AG04449 (cell line): ENCODE measurements at regions not wholly inside any gene's neighbourhood (a gene's known extent, or its start where the extent isn't known, plus 50 kb on each side); places are given as distances from the start of the nearest gene placed in this dataset.
"Not testable (repeated sequence)": the region's sequence is repeated elsewhere in the genome, so short reads cannot be mapped to it uniquely, and the experiment has no call there.

Source experiments
- CTCF ChIA-PET: fragments of 350-600 bp; formaldehyde crosslinking; extraction: SDS; loops from one replicate; lab custom pipeline; 2021; ENCODE audit warnings: antibody characterized with exemption; lab: Yijun Ruan, JAX
- POLR2A ChIA-PET: fragments of 400-600, 350-600 bp; formaldehyde crosslinking; extraction: SDS; loops from one replicate; lab custom pipeline; 2020; ENCODE audit warnings: antibody characterized with exemption, inconsistent platforms; lab: Yijun Ruan, JAX
- DNase-seq: peaks from one replicate; pipeline ENCODE4 v3.0.0-alpha.2; 2010; ENCODE audit warnings: low read depth, low spot score
- H3K4me3 ChIP-seq: 2 replicates; pipeline ENCODE4 v1.5.1; 2011; ENCODE audit warnings: low read depth, mild to moderate bottlenecking, control low read depth, low read length
- TF ChIP-seq, protein P1 (sequence below): IDR thresholded peaks from one replicate; pipeline ENCODE4 v1.5.1; 2011; ENCODE audit warnings: mild to moderate bottlenecking, moderate library complexity, low read length, control low read depth, inconsistent platforms; ENCODE audit not compliant: insufficient read depth; ENCODE audit errors: missing control alignments

DNA sequence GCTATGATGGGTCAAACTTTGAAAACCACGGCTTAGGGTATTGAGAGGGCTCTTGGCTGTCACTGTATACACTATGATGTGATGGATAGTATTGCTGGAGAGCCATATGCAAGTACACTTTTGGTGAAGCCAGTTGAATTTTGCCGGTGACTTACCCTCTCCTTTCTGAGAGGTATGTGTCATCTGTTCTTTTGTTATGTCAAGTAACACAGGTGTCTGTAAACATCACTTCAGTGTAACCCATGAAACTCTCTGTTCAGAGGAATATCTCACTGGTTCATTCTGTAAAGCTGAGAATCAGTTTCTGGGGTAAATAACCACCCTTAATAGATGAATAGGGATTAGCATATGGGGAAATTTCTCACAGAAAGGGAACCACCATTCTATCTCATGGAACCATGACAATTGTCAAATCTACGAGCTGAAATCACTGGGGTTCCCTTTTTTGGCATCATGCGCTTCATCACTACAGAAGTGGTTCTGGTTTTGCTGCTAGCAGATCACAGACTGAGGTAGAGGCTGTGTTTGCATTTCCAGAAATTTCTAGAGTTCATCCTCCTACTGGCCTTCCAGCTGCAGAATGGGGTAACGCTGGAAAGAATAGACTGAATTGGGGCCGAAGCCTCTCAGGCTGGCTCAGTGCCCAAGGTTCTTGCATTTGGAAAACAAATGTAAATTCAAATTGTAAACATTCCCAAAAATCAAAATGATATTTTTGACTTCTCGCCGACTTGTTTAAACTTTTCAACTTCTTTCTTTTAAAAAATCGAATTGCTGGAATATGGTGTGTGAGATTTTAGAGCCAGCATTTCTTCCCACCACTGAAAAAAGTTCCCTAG, 83.3 kb upstream of the CREB5 start:
- CTCF ChIA-PET: interaction anchor here (0.6 to 1.3 kb wide), 2 partner anchors 28 to 1305 kb away, joined by 3 read pairs; no protein-coding TSS in a partner anchor

GRCh38 chr7:28329661-28330363, 82.5 kb upstream of the CREB5 start:
- no peak for DNase-seq
- CTCF ChIA-PET: interaction anchor here (1.3 kb wide), 1 partner anchor 28 kb away, joined by 3 read pairs; no protein-coding TSS in a partner anchor
- H3K4me3 ChIP-seq: no peak overlapping the region
- TF ChIP-seq, protein P1, sequence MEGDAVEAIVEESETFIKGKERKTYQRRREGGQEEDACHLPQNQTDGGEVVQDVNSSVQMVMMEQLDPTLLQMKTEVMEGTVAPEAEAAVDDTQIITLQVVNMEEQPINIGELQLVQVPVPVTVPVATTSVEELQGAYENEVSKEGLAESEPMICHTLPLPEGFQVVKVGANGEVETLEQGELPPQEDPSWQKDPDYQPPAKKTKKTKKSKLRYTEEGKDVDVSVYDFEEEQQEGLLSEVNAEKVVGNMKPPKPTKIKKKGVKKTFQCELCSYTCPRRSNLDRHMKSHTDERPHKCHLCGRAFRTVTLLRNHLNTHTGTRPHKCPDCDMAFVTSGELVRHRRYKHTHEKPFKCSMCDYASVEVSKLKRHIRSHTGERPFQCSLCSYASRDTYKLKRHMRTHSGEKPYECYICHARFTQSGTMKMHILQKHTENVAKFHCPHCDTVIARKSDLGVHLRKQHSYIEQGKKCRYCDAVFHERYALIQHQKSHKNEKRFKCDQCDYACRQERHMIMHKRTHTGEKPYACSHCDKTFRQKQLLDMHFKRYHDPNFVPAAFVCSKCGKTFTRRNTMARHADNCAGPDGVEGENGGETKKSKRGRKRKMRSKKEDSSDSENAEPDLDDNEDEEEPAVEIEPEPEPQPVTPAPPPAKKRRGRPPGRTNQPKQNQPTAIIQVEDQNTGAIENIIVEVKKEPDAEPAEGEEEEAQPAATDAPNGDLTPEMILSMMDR: no peak
- POLR2A ChIA-PET: no interaction called here

More for the DNA sequence above, 83.3 kb upstream of the CREB5 start:
- TF ChIP-seq, protein P1: no peak
- H3K4me3 ChIP-seq: no peak overlapping the region
- POLR2A ChIA-PET: no interaction called here
- DNase-seq: no peak

GRCh38 chr7:28330384-28331070, 81.8 kb upstream of the CREB5 start:
- CTCF ChIA-PET: interaction anchor here (0.7 to 1.3 kb wide), 3 partner anchors 28 to 58 kb away, joined by 3 read pairs; no protein-coding TSS in a partner anchor
- POLR2A ChIA-PET: no interaction called here
- no peak overlapping the region for H3K4me3 ChIP-seq
- TF ChIP-seq, protein P1: no peak
- DNase-seq: no peak

DNA sequence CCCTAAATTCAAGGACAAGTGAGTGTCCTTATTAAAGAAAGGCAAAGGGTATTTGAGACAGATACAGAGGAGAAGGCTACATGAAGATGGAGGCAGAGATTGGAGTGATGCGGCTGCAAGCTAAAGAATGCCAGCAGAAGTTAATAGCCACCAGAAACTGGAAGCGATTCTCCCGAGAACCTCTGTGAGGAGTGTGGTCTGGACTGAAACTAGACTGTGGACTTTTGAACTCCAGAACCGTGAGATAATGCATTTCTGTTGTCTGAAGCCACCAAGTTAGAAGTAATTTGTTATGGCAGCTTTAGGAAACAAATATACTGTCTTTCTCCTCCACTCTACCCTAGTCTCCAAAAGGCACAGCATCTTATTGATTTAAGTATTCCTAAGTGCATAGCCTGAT, 80.3 kb upstream of the CREB5 start:
- H3K4me3 ChIP-seq: no peak overlapping the region
- ChIA-PET POLR2A (no interaction called here), CTCF (no interaction called here)
- DNase-seq: no peak
- TF ChIP-seq, protein P1: no peak

- DNase-seq, POLR2A ChIA-PET, H3K4me3 ChIP-seq: not testable (repeated sequence)
- CTCF ChIA-PET: interaction anchor here (1.1 kb wide), 2 partner anchors 37 to 77 kb away, joined by 3 read pairs; no protein-coding TSS in a partner anchor
These were observed 78.8 kb upstream of the CREB5 start for GRCh38 chr7:28333548-28333947.

DNA sequence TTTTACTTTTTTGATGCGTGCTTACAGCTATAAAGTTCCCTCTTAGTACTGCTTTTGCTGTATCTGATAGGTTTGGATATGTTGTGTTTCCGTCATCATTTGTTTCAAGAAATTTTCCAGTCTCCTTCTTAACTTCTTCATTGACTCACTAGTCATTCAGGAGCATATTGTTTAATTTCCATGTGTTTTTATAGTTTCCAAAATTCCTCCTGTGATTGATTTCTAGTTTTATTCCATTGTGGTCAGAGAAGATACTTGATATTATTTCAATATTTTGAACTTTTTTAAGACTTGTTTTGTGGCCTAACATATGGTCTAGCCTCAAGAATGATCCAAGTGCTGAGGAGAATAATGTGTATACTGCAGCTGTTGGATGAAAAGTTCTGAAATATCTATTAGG, 75.5 kb upstream of the CREB5 start:
- H3K4me3 ChIP-seq: no peak overlapping the region
- CTCF ChIA-PET: no interaction called here
- no peak for DNase-seq
- TF ChIP-seq, protein P1: no peak
- POLR2A ChIA-PET: no interaction called here
